ENCODE measurements at regions not wholly inside any gene's neighbourhood (a gene's known extent, or its start where the extent isn't known, plus 50 kb on each side); places are given as distances from the start of the nearest gene placed in this dataset.

DNA sequence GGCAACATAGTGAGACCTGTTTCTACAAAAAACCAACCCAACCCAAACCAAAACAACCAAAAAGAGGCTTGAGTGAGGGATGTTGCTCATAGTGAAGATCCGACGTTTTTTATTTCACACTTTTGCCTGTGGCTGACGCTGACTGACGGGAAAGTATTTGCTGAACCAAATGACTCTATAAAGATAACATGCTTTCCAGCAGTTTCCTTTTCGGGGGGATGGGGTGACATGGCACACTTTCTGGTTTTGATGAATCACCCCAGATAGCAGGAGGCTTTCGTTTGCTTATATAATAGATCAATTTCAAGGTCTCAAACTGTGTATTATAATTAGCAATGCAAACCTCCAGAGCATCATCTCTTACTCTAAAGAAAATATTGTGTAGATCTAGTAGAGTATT is 150.8 kb downstream of the AQP4 start:
- no peaks in the 10 kb centered on the region for H3K36me3 Mint-ChIP-seq (ENCODE audit: low read depth)
- Histone ChIP-seq H3K4me1 (ENCODE audit: control insufficient read depth, insufficient read depth, low read length) (peaks cover 8% of the 10 kb centered on the region), H3K4me3 (ENCODE audit: low read length) (no peak overlapping the region), H3K9ac (ENCODE audit: extremely low read depth, low read length, poor library complexity, severe bottlenecking) (no peak overlapping the region), H3K36me3 (ENCODE audit: control insufficient read depth, insufficient read depth, low read length) (no peaks in the 10 kb centered on the region), H3K27ac (ENCODE audit: low read depth, low read length) (no peak overlapping the region), H3K9me3 (ENCODE audit: control insufficient read depth, low read length) (no peaks in the 10 kb centered on the region), H3K27me3 (ENCODE audit: control insufficient read depth, insufficient read depth, low read length, poor library complexity, severe bottlenecking) (peaks cover 7% of the 10 kb centered on the region)
- H3K4me1 Mint-ChIP-seq, result peaks cover 22% of the 10 kb centered on the region
- no peak overlapping the region for H3K27ac Mint-ChIP-seq
- peaks cover 6% of the 10 kb centered on the region for H3K27me3 Mint-ChIP-seq (ENCODE audit: insufficient read depth)
- 86 to 92% methylated on average over 1 to 6 of the region's 6 CpGs for WGBS, 2 experiments (ENCODE audit: insufficient coverage in 1 of 2, insufficient read length in 1 of 2)
- no peak for DNase-seq
- TF ChIP-seq, protein P1, sequence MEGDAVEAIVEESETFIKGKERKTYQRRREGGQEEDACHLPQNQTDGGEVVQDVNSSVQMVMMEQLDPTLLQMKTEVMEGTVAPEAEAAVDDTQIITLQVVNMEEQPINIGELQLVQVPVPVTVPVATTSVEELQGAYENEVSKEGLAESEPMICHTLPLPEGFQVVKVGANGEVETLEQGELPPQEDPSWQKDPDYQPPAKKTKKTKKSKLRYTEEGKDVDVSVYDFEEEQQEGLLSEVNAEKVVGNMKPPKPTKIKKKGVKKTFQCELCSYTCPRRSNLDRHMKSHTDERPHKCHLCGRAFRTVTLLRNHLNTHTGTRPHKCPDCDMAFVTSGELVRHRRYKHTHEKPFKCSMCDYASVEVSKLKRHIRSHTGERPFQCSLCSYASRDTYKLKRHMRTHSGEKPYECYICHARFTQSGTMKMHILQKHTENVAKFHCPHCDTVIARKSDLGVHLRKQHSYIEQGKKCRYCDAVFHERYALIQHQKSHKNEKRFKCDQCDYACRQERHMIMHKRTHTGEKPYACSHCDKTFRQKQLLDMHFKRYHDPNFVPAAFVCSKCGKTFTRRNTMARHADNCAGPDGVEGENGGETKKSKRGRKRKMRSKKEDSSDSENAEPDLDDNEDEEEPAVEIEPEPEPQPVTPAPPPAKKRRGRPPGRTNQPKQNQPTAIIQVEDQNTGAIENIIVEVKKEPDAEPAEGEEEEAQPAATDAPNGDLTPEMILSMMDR (conservative IDR thresholded peaks at IDR 0.05), result no peak
- H3K9me3 Mint-ChIP-seq, result no peaks in the 10 kb centered on the region
- H3K4me3 Mint-ChIP-seq, result no peak overlapping the region

DNA sequence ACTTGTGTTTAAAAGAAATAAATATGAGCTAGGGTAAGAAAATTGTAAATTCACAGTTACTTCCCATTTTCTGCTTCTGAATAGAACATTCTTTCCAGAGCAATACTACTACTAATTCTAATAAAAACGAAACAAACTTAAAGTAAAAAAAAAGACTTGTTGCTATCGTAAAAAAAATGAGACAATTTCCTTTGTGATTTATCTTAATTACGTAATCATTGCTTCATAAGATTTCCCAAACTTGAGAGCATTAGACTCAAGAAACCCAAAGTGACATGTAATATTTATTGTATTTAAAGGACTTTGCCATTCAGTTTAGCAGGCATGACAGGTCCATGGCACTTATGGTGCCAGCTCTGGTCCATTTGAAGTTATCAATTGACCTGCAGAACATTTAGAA is 153.8 kb downstream of the AQP4 start:
- Mint-ChIP-seq H3K4me3 (no peak overlapping the region), H3K27ac (no peak overlapping the region), H3K4me1 (peaks cover 36% of the 10 kb centered on the region), H3K9me3 (no peaks in the 10 kb centered on the region), H3K27me3 (ENCODE audit: insufficient read depth) (peaks cover 13% of the 10 kb centered on the region), H3K36me3 (ENCODE audit: low read depth) (no peaks in the 10 kb centered on the region)
- H3K4me1 ChIP-seq (ENCODE audit: control insufficient read depth, insufficient read depth, low read length), result peaks cover 16% of the 10 kb centered on the region
- no peaks in the 10 kb centered on the region for H3K36me3 ChIP-seq (ENCODE audit: control insufficient read depth, insufficient read depth, low read length)
- H3K9ac ChIP-seq (ENCODE audit: extremely low read depth, low read length, poor library complexity, severe bottlenecking), result no peak overlapping the region
- H3K27ac ChIP-seq (ENCODE audit: low read depth, low read length), result no peak overlapping the region
- H3K4me3 ChIP-seq (ENCODE audit: low read length), result no peak overlapping the region
- TF ChIP-seq, protein P1 (conservative IDR thresholded peaks at IDR 0.05), result no peak
- 87 to 100% methylated on average over 2 to 3 of the region's 3 CpGs for WGBS, 2 experiments (ENCODE audit: insufficient coverage in 1 of 2, insufficient read length in 1 of 2)
- no peak for DNase-seq
- peaks cover 16% of the 10 kb centered on the region for H3K27me3 ChIP-seq (ENCODE audit: control insufficient read depth, insufficient read depth, low read length, poor library complexity, severe bottlenecking)
- H3K9me3 ChIP-seq (ENCODE audit: control insufficient read depth, low read length), result no peaks in the 10 kb centered on the region

DNA sequence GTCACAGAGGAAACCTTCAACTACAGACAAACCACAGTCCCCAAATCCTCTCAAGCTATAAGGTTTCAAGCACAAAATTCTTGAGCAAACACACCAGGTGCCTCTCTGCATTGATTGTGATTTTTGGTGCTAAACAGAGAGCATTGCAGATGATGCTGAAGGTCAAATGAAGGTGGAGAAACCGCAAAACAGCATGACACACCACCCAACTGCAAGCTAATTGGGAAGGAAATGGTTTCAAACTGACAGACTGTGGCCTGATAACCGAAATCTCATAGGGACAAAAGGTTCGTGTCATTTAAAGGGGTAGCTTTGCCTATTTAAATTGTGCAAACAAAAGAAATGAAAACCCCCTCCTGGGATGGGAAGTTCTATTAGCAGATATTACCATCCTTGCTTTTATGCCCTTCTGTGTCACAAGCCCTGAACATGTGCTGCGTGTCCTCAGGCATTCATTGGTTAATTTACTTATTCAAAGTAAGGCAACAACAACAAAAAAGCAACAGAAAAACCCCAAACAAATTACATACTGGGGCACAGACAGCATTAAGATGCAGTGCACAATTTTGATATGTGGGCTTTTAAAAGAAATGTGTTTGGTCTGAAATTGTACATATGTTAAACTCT is 154.9 kb downstream of the AQP4 start:
- Mint-ChIP-seq H3K36me3 (ENCODE audit: low read depth) (no peaks in the 10 kb centered on the region), H3K4me1 (peaks cover 36% of the 10 kb centered on the region), H3K9me3 (no peaks in the 10 kb centered on the region), H3K27ac (peak overlapping the region; percentile 8), H3K4me3 (no peak overlapping the region), H3K27me3 (ENCODE audit: insufficient read depth) (peaks cover 19% of the 10 kb centered on the region)
- H3K9me3 ChIP-seq (ENCODE audit: control insufficient read depth, low read length), result no peaks in the 10 kb centered on the region
- H3K4me3 ChIP-seq (ENCODE audit: low read length), result peak overlapping the region; percentile 37
- peaks cover 16% of the 10 kb centered on the region for H3K4me1 ChIP-seq (ENCODE audit: control insufficient read depth, insufficient read depth, low read length)
- TF ChIP-seq, protein P1 (conservative IDR thresholded peaks at IDR 0.05), result no peak
- H3K27me3 ChIP-seq (ENCODE audit: control insufficient read depth, insufficient read depth, low read length, poor library complexity, severe bottlenecking), result peaks cover 21% of the 10 kb centered on the region
- no peak overlapping the region for H3K27ac ChIP-seq (ENCODE audit: low read depth, low read length)
- H3K36me3 ChIP-seq (ENCODE audit: control insufficient read depth, insufficient read depth, low read length), result no peaks in the 10 kb centered on the region
- H3K9ac ChIP-seq (ENCODE audit: extremely low read depth, low read length, poor library complexity, severe bottlenecking), result no peak overlapping the region
- peak; percentile 58 for DNase-seq
- 28 to 30% methylated on average over 2 to 4 of the region's 4 CpGs for WGBS, 2 experiments (ENCODE audit: insufficient coverage in 1 of 2, insufficient read length in 1 of 2)
